ENCODE measurements at regions not wholly inside any gene's neighbourhood (a gene's known extent, or its start where the extent isn't known, plus 50 kb on each side); places are given as distances from the start of the nearest gene placed in this dataset.

DNA sequence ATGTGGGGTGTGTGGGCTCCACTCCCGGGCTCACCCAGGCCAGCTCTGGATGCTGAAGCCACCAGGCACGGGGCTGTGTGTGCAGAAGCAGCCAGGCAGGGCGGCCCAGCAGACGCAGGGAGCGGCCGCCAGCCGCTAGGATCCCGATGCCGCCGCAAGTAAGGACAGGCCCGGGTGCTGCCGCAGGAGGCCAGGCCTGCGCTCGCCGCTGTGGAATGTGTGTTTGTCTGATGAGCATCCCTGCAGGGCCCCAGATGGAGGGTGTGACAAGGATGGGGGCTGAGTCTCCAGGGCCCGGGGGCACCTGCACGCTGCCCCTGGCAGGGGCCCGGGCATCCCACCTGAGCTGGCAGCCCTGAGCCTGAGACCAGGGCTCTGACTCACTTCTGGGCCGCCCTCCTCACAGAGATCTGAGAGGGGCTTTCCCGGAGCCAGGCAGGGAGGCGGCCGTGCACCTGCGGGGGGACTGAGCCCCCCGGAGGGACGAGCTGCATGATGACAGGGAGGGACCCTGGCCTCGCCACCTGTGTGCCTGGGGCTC, 101.5 kb downstream of the FOXL3 start:
- Histone ChIP-seq H3K36me3 (ENCODE audit: control insufficient read depth in 4 of 4, insufficient read depth in 4 of 4, low read length in 4 of 4) (no peaks in the 10 kb centered on the region), H3K4me1 (ENCODE audit: control insufficient read depth in 5 of 5, insufficient read depth in 5 of 5, low read length in 5 of 5) (peaks cover 0 to 2% (median 0%) of the 10 kb centered on the region in 5 donors), H3K9me3 (ENCODE audit: control insufficient read depth in 4 of 4, insufficient read depth in 3 of 4, low read length in 3 of 4) (peaks cover 0 to 9% (median 6%) of the 10 kb centered on the region in 4 donors), H3K27me3 (ENCODE audit: control insufficient read depth in 3 of 3, insufficient read depth in 3 of 3, low read length in 2 of 3) (no peaks in the 10 kb centered on the region), H3K4me3 (no peak overlapping the region), H3K9ac (ENCODE audit: insufficient read depth in 1 of 2, low read length in 2 of 2) (no peak overlapping the region), H3K27ac (ENCODE audit: low read depth in 1 of 2, low read length in 1 of 2) (no peak overlapping the region)
- no peak for ATAC-seq (ENCODE audit: insufficient read depth, low FRiP score)
- DNase-seq = no peak
- WGBS, 2 donors = 91 to 93% methylated on average over 26 of the region's 26 CpGs
- TF ChIP-seq, protein P1, sequence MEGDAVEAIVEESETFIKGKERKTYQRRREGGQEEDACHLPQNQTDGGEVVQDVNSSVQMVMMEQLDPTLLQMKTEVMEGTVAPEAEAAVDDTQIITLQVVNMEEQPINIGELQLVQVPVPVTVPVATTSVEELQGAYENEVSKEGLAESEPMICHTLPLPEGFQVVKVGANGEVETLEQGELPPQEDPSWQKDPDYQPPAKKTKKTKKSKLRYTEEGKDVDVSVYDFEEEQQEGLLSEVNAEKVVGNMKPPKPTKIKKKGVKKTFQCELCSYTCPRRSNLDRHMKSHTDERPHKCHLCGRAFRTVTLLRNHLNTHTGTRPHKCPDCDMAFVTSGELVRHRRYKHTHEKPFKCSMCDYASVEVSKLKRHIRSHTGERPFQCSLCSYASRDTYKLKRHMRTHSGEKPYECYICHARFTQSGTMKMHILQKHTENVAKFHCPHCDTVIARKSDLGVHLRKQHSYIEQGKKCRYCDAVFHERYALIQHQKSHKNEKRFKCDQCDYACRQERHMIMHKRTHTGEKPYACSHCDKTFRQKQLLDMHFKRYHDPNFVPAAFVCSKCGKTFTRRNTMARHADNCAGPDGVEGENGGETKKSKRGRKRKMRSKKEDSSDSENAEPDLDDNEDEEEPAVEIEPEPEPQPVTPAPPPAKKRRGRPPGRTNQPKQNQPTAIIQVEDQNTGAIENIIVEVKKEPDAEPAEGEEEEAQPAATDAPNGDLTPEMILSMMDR (IDR thresholded peaks at IDR 0.05; ENCODE audit: control extremely low read depth, extremely low read depth) = no peak

DNA sequence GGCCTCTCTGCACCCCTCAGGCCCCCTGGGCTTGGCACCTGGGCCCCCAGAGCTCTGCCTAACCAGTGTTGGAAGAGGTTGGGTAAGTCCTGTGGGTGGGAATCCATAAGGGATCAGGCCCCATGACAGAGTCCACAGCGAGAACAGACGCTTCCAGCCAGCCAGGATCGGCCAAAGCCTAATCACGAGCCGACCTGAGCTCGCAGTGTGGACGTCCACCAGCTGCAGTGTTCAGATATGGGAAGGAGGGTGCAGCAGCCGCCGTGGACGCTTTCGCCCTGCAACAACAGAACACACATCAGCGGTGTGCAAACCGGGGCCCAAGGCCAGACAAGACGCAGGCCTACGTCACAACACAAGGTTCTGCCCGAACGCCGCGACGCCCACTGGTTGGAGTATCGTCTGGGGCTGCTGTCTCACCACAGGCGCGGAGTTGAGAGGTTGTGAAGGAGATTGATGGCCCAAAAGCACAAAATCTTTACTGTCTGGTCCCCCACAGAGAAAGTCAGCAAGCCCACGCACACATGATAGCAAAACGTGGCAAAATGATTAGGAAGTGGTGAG, 102.1 kb downstream of the FOXL3 start:
- Histone ChIP-seq H3K36me3 (ENCODE audit: control insufficient read depth in 4 of 4, insufficient read depth in 4 of 4, low read length in 4 of 4) (no peaks in the 10 kb centered on the region), H3K4me1 (ENCODE audit: control insufficient read depth in 5 of 5, insufficient read depth in 5 of 5, low read length in 5 of 5) (peaks cover 0 to 2% (median 0%) of the 10 kb centered on the region in 5 donors), H3K4me3 (no peak overlapping the region), H3K27me3 (ENCODE audit: control insufficient read depth in 3 of 3, insufficient read depth in 3 of 3, low read length in 2 of 3) (no peaks in the 10 kb centered on the region), H3K27ac (ENCODE audit: low read depth in 1 of 2, low read length in 1 of 2) (no peak overlapping the region), H3K9me3 (ENCODE audit: control insufficient read depth in 4 of 4, insufficient read depth in 3 of 4, low read length in 3 of 4) (peaks cover 0 to 9% (median 8%) of the 10 kb centered on the region in 4 donors), H3K9ac (ENCODE audit: insufficient read depth in 1 of 2, low read length in 2 of 2) (no peak overlapping the region)
- whole genome bisulfite sequencing, 2 donors = 96 to 97% methylated on average over 25 of the region's 25 CpGs
- TF ChIP-seq, protein P1 (IDR thresholded peaks at IDR 0.05; ENCODE audit: control extremely low read depth, extremely low read depth) = no peak
- ATAC-seq (ENCODE audit: insufficient read depth, low FRiP score) = no peak
- DNase-seq = no peak

DNA sequence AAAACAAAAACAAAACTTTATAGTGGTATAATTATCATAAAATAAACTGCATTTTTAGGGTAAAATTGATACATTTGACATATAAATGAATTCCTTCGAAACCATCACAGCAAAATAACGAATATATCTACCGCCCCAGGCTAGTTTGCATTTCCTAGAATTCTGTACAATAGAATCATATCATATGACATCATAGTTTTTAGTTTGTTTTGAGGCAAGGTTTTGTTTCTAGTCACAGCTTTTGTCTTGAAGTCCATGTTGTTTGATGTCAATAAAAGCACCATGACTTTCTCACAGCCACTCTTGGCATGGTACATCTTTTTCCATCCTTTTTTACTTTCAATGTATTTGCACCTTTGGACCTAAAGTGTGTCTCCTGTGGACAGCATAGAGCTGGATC, 102.9 kb downstream of the FOXL3 start:
- TF ChIP-seq, protein P1 (IDR thresholded peaks at IDR 0.05; ENCODE audit: control extremely low read depth, extremely low read depth) = no peak
- WGBS, 2 donors = 90 to 93% methylated on average over 3 of the region's 3 CpGs
- Histone ChIP-seq H3K27ac (ENCODE audit: low read depth in 1 of 2, low read length in 1 of 2) (no peak overlapping the region), H3K9ac (ENCODE audit: insufficient read depth in 1 of 2, low read length in 2 of 2) (no peak overlapping the region), H3K4me3 (no peak overlapping the region), H3K27me3 (ENCODE audit: control insufficient read depth in 3 of 3, insufficient read depth in 3 of 3, low read length in 2 of 3) (no peaks in the 10 kb centered on the region), H3K9me3 (ENCODE audit: control insufficient read depth in 4 of 4, insufficient read depth in 3 of 4, low read length in 3 of 4) (peaks cover 0 to 14% (median 10%) of the 10 kb centered on the region in 4 donors), H3K4me1 (ENCODE audit: control insufficient read depth in 5 of 5, insufficient read depth in 5 of 5, low read length in 5 of 5) (peaks cover 0 to 2% (median 0%) of the 10 kb centered on the region in 5 donors), H3K36me3 (ENCODE audit: control insufficient read depth in 4 of 4, insufficient read depth in 4 of 4, low read length in 4 of 4) (no peaks in the 10 kb centered on the region)
- ATAC-seq (ENCODE audit: insufficient read depth, low FRiP score) (no peak), DNase-seq (no peak)

DNA sequence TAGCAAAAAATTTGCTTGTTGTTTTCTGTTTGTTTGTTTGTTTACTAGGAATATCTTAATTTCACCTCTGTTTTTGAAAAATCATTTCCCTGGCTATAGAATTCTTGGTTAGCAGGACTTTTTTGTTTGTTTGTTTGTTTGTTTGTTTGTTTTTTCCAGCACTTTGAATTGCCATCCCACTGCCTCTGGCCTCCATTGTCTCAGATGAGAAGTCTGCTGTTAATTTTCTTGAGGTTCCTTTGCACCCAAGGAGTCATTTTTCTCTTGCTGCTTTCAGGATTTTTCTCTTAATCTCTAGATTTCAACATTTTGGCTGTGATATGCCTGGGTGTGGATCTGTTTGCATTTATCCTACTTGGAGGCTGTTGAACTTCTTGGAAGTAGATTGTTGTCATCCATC, 105.7 kb downstream of the FOXL3 start:
- DNase-seq (no peak), ATAC-seq (ENCODE audit: insufficient read depth, low FRiP score) (no peak)
- Histone ChIP-seq H3K4me1 (ENCODE audit: control insufficient read depth in 5 of 5, insufficient read depth in 5 of 5, low read length in 5 of 5) (no peaks in the 10 kb centered on the region), H3K4me3 (no peak overlapping the region), H3K27ac (ENCODE audit: low read depth in 1 of 2, low read length in 1 of 2) (no peak overlapping the region), H3K9me3 (ENCODE audit: control insufficient read depth in 4 of 4, insufficient read depth in 3 of 4, low read length in 3 of 4) (peaks cover 0 to 18% (median 14%) of the 10 kb centered on the region in 4 donors), H3K36me3 (ENCODE audit: control insufficient read depth in 4 of 4, insufficient read depth in 4 of 4, low read length in 4 of 4) (no peaks in the 10 kb centered on the region), H3K9ac (ENCODE audit: insufficient read depth in 1 of 2, low read length in 2 of 2) (no peak overlapping the region), H3K27me3 (ENCODE audit: control insufficient read depth in 3 of 3, insufficient read depth in 3 of 3, low read length in 2 of 3) (no peaks in the 10 kb centered on the region)
- TF ChIP-seq, protein P1 (IDR thresholded peaks at IDR 0.05; ENCODE audit: control extremely low read depth, extremely low read depth) = no peak

All from lung (tissue), 11 donors.